BLaER1 treated with 17β-estradiol and CSF1 and Interleukin-3, amounts not matched to agents 10 nM and 100 nM (cell line): ENCODE measurements at regions not wholly inside any gene's neighbourhood (a gene's known extent, or its start where the extent isn't known, plus 50 kb on each side); places are given as distances from the start of the nearest gene placed in this dataset.

ENCODE experiments used
- H3K27ac ChIP-seq, 11 experiments: shearing (Covaris generic); formaldehyde crosslinking; 2 replicates each; pipeline ENCODE4 v1.8.1; 2022
- H3K27me3 ChIP-seq, 11 experiments: shearing (Covaris generic); formaldehyde crosslinking; 2 replicates each; pipeline ENCODE4 v1.8.1; 2022
- H3K36me3 ChIP-seq, 11 experiments: shearing (Covaris generic); formaldehyde crosslinking; 2 replicates each; pipeline ENCODE4 v1.8.1; 2022
- H3K4me1 ChIP-seq, 10 experiments: shearing (Covaris generic); formaldehyde crosslinking; 2 replicates each; pipeline ENCODE4 v1.8.1; 2022
- H3K4me2 ChIP-seq, 11 experiments: shearing (Covaris generic); formaldehyde crosslinking; 2 replicates each; pipeline ENCODE4 v1.8.1; 2022
- H3K4me3 ChIP-seq, 10 experiments: shearing (Covaris generic); formaldehyde crosslinking; 2 replicates each; pipeline ENCODE4 v1.8.1; 2022
- H3K9ac ChIP-seq, 11 experiments: shearing (Covaris generic); formaldehyde crosslinking; 2 replicates each; pipeline ENCODE4 v1.8.1; 2022
- H3K9me3 ChIP-seq, 11 experiments: shearing (Covaris generic); formaldehyde crosslinking; replicated peaks in 1 of 11; 2 replicates each; pipeline ENCODE4 v1.8.1; 2022
- H4K20me1 ChIP-seq, 11 experiments: shearing (Covaris generic); formaldehyde crosslinking; 2 replicates each; pipeline ENCODE4 v1.8.1; 2022
- Cebpa-rat ChIP-seq, 11 experiments: shearing (Covaris generic); IDR thresholded peaks; 2 replicates each; pipeline ENCODE4 v1.8.1; 2022

DNA sequence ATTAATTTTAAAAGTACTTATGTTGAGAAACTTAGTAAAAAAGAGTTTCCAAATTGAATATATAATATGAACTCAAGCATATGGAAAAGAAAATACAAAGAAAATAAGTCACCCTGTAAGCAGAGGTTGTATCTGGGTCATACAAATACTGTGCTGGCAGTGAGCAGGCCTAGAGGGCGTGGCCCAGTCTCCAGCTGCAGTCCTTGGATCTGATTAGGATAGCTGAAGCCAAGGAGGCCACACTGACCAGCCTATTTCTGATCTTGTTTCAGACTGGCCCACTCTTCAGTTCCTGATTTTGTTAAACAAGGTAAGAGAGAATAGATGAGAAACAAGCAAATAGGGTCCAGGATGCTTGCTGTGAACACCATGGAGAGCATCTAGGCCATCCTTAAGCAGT, 228.8 kb downstream of the EPM2A start:
- Histone ChIP-seq H3K9ac (no peak overlapping the region), H3K4me1 (no peaks in the 10 kb centered on the region), H4K20me1 (no peaks in the 10 kb centered on the region), H3K27me3 (no peaks in the 10 kb centered on the region), H3K9me3 (peaks cover 18 to 27% (median 24%) of the 10 kb centered on the region in 11 experiments), H3K36me3 (no peaks in the 10 kb centered on the region), H3K4me3 (no peak overlapping the region), H3K4me2 (no peak overlapping the region), H3K27ac (no peak overlapping the region)
- no peak for TF ChIP-seq Cebpa-rat (IDR thresholded peaks at IDR 0.05)

DNA sequence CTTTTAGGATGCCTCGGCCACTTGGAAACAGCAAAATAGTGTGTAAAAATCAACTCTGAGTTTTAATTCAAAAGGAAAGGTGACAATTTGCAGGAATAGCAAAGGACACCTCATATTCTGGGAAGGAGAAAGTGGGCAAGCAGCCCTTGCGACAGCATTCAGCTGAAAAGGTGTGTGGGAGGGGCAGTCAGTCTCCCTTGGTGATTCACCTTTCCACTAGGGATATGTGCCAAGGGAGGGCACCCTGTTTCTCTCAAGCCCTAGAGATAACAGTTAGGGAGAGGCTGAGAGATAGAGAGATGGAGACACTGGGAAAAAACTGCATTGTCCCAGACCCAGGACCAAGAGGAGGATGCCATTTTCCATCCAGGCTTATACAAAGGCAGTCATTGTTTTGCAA, 228.1 kb downstream of the EPM2A start:
- TF ChIP-seq Cebpa-rat (IDR thresholded peaks at IDR 0.05): no peak
- Histone ChIP-seq H3K27ac (no peak overlapping the region), H4K20me1 (no peaks in the 10 kb centered on the region), H3K9me3 (peaks cover 18 to 27% (median 24%) of the 10 kb centered on the region in 11 experiments), H3K4me2 (no peak overlapping the region), H3K4me3 (no peak overlapping the region), H3K9ac (no peak overlapping the region), H3K36me3 (no peaks in the 10 kb centered on the region), H3K4me1 (no peaks in the 10 kb centered on the region), H3K27me3 (no peaks in the 10 kb centered on the region)

DNA sequence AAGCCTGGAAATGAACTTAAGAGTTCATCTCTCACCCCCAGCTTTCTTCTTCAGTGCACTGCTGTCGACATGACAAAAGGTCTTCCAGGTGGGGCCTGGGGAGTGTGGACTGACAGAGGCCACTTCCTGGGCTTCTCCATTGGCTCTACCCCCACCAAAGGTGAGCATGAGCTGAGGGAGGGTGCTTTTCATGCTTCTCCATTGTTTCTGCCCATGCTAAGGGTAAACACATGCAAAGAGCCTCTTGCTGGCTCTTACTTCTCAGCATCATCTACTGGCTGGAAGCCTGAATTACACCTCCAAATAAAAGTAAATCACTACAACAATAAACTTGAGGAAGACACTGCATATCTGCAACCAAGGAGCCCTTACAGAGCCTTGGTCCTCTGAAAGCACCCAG, 227.2 kb downstream of the EPM2A start:
- Histone ChIP-seq H3K27me3 (no peaks in the 10 kb centered on the region), H3K36me3 (no peaks in the 10 kb centered on the region), H3K9me3 (peaks cover 18 to 27% (median 24%) of the 10 kb centered on the region in 11 experiments), H3K27ac (no peak overlapping the region), H3K9ac (no peak overlapping the region), H3K4me2 (no peak overlapping the region), H4K20me1 (no peaks in the 10 kb centered on the region), H3K4me1 (no peaks in the 10 kb centered on the region), H3K4me3 (no peak overlapping the region)
- TF ChIP-seq Cebpa-rat (IDR thresholded peaks at IDR 0.05): no peak

DNA sequence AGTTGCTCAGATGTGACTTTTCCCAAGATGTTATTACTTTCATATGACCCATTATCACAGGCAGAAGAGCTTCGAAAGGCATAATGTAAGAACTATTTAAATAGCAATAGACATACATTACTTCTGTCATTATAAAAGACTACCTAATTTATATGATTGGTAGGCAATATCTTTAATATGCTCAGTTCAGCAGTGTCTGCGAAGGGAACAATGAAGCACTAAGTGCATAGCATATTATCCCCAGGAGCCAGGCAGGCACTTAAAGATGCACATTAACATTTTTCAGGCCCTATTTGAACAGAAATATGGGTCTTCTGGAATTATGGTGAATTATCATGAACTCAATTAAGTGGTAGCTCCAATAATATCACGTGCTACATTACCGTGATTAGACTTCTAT, 217.8 kb downstream of the EPM2A start:
- Histone ChIP-seq H3K9ac (no peak overlapping the region), H4K20me1 (no peaks in the 10 kb centered on the region), H3K4me1 (no peaks in the 10 kb centered on the region), H3K36me3 (no peaks in the 10 kb centered on the region), H3K4me2 (no peak overlapping the region), H3K27ac (no peak overlapping the region), H3K4me3 (no peak overlapping the region), H3K27me3 (no peaks in the 10 kb centered on the region), H3K9me3 (no peaks in the 10 kb centered on the region)
- TF ChIP-seq Cebpa-rat (IDR thresholded peaks at IDR 0.05): no peak

DNA sequence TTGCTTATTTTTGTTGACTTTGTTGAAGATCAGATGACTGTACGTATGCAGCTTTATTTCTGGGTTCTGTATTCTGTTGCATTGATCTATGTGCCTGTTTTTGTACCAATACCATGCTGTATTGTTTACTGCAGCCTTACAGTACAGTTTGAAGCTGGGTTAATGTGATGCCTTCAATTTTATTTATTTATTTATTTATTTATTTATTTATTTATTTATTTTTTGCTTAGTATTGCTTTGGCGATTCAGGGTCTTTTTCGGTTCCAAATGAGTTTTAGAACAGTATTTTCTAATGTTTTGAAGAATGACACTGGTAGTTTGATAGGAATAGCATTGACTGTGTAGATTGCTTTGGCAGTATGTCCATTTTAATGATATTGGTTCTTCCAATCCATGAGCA, 210.3 kb downstream of the EPM2A start:
- no peaks in the 10 kb centered on the region for H3K4me1 ChIP-seq
- no peak for TF ChIP-seq Cebpa-rat (IDR thresholded peaks at IDR 0.05)
- no peak overlapping the region for H3K4me3 ChIP-seq
- H3K9me3 ChIP-seq: 0 out of 22 replicates have a peak, but pooled peaks cover 0 to 8% (median 0%) of the 10 kb centered on the region in 11 experiments
- no peaks in the 10 kb centered on the region for H3K27me3 ChIP-seq
- H3K9ac ChIP-seq: no peak overlapping the region
- H3K36me3 ChIP-seq: no peaks in the 10 kb centered on the region
- H3K27ac ChIP-seq: no peak overlapping the region
- H4K20me1 ChIP-seq: no peaks in the 10 kb centered on the region
- H3K4me2 ChIP-seq: no peak overlapping the region

DNA sequence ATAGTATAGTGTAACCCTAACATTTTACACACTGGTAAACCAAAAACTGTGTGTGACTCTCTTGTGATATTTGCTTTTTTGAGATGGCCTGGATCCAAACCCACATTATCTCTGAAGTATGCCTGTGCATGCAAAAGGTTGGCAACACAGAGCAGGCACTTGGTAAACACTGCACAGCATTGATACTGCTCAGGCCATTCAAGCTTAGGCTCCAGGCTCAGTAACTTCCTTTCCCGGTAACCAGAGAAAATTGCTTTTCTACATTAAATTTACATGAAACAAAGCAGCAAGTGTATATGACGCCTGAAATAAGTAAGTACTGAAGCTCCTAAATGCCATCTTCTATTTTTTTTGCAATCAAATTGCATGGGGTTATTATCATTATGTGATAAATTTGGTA, 205.7 kb downstream of the EPM2A start:
- no peaks in the 10 kb centered on the region for H3K27me3 ChIP-seq
- no peak for TF ChIP-seq Cebpa-rat (IDR thresholded peaks at IDR 0.05)

DNA sequence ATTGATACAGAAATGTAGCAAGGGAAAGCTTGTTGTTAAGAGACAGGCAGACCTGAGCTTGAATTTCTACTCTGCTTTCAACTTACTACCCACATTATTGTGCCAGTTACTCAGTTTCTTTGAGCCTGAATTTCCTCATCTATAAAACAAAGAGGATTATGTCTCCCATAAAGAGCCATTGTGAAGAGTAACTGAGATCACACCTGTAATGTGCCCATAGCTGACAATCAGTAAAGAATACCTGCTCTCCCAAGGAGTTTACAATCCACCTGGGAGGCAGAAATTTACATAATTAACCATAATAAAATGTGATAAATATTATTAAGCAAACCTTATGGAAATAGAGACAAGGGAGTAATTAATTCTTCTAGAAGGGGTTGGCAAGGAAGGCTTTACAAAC, 204.9 kb downstream of the EPM2A start:
- H3K4me3 ChIP-seq: no peak overlapping the region
- H3K9ac ChIP-seq: no peak overlapping the region
- H3K4me1 ChIP-seq: no peaks in the 10 kb centered on the region
- TF ChIP-seq Cebpa-rat (IDR thresholded peaks at IDR 0.05): no peak
- no peaks in the 10 kb centered on the region for H3K27me3 ChIP-seq
- no peaks in the 10 kb centered on the region for H4K20me1 ChIP-seq
- H3K9me3 ChIP-seq: no peaks in the 10 kb centered on the region
- no peak overlapping the region for H3K4me2 ChIP-seq
- no peak overlapping the region for H3K27ac ChIP-seq
- H3K36me3 ChIP-seq: no peaks in the 10 kb centered on the region

More for the DNA sequence above, 205.7 kb downstream of the EPM2A start:
- Histone ChIP-seq H3K4me1 (no peaks in the 10 kb centered on the region), H4K20me1 (no peaks in the 10 kb centered on the region), H3K9me3 (no peaks in the 10 kb centered on the region), H3K4me2 (no peak overlapping the region), H3K27ac (no peak overlapping the region), H3K9ac (no peak overlapping the region), H3K36me3 (no peaks in the 10 kb centered on the region), H3K4me3 (no peak overlapping the region)

DNA sequence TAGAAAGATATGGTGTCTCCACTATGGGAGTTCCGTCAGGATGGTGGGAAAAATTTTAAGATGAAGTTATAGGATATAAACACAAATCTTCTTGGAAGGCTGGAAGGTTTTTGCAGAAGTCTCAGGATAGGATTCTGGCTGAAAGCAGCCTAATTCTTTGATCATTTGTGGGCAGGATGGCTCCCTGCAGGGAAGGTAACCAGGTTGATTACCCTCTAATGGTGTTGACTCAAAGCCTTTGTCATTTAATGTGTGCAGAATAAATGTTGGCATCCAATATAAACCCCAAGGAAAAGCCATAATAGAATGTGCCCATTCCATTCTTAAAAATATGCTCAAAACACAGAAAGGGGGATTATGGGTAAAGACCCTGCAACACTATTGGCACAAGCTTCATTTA, 204.3 kb downstream of the EPM2A start:
- no peaks in the 10 kb centered on the region for H4K20me1 ChIP-seq
- no peak for TF ChIP-seq Cebpa-rat (IDR thresholded peaks at IDR 0.05)
- H3K4me2 ChIP-seq: no peak overlapping the region
- no peaks in the 10 kb centered on the region for H3K36me3 ChIP-seq
- H3K27me3 ChIP-seq: no peaks in the 10 kb centered on the region
- no peak overlapping the region for H3K27ac ChIP-seq
- H3K9me3 ChIP-seq: no peaks in the 10 kb centered on the region
- no peaks in the 10 kb centered on the region for H3K4me1 ChIP-seq
- no peak overlapping the region for H3K4me3 ChIP-seq
- H3K9ac ChIP-seq: no peak overlapping the region

DNA sequence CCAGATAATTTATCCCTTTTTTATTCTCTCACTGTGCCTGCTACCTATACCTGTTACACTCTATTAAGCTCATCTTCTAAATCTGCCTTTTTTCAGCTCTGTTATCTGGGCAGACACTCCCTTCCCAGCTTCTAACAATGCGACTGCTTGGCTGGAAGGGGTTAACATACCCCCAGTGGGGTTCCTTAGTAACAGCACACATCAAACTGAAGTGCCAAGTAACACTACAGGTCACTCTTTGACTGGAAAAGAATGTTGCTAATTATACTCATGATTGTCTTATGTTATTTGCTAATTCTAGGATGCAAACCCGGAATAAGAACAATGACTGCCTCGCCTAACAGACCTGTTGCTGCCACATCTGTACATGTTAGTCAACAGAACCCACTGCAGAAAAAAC, 203.5 kb downstream of the EPM2A start:
- H4K20me1 ChIP-seq: no peaks in the 10 kb centered on the region
- no peak for TF ChIP-seq Cebpa-rat (IDR thresholded peaks at IDR 0.05)
- no peak overlapping the region for H3K4me3 ChIP-seq
- no peak overlapping the region for H3K4me2 ChIP-seq
- no peaks in the 10 kb centered on the region for H3K27me3 ChIP-seq
- no peaks in the 10 kb centered on the region for H3K4me1 ChIP-seq
- H3K36me3 ChIP-seq: no peaks in the 10 kb centered on the region
- H3K27ac ChIP-seq: no peak overlapping the region
- no peak overlapping the region for H3K9ac ChIP-seq
- H3K9me3 ChIP-seq: no peaks in the 10 kb centered on the region

DNA sequence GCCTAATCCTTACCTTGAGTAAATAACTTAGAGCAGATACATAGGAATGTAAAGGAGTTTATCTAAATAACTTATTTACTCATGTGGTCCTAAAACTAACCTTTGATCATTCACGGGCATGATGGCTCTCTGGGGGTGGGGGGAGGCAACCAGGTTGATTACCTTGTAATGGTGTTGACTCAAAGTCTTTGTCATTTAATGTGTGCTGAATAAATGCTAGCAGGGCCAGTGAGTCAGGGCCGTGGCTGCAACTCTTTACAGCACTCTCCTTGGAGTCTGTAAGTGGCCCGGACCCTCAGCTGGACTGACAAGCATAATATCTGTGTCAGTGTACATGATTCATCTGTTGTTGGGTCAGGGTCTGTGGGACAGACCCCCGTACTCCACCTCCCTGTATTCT, 203.0 kb downstream of the EPM2A start:
- H3K4me2 ChIP-seq: no peak overlapping the region
- H3K9ac ChIP-seq: no peak overlapping the region
- H3K27me3 ChIP-seq: no peaks in the 10 kb centered on the region
- no peak for TF ChIP-seq Cebpa-rat (IDR thresholded peaks at IDR 0.05)
- H3K4me1 ChIP-seq: no peaks in the 10 kb centered on the region
- no peak overlapping the region for H3K27ac ChIP-seq
- no peak overlapping the region for H3K4me3 ChIP-seq
- no peaks in the 10 kb centered on the region for H3K9me3 ChIP-seq
- no peaks in the 10 kb centered on the region for H3K36me3 ChIP-seq
- H4K20me1 ChIP-seq: no peaks in the 10 kb centered on the region

DNA sequence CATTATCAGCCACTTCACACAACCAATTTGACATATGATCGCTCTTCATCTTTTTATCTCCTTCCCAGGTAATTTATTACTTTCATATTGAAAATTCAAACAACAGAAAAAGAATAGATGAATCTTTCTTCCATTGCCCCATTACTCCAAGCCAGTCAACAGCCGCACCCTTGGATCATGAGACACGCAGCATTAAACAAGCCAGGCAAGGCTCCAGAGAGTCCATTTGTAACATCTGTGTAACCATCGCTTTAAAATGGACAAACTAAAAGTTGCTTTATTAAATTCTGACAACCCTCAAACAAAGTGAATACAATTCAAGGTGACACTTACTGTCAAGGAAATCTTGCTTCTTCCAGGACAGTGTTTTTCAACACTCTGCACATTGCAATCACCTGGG, 200.3 kb downstream of the EPM2A start:
- Histone ChIP-seq H3K27me3 (no peaks in the 10 kb centered on the region), H3K4me1 (no peaks in the 10 kb centered on the region), H4K20me1 (no peaks in the 10 kb centered on the region), H3K4me3 (no peak overlapping the region), H3K9ac (no peak overlapping the region), H3K27ac (no peak overlapping the region), H3K36me3 (no peaks in the 10 kb centered on the region), H3K9me3 (no peaks in the 10 kb centered on the region), H3K4me2 (no peak overlapping the region)
- no peak for TF ChIP-seq Cebpa-rat (IDR thresholded peaks at IDR 0.05)
